ENCODE measurements at regions not wholly inside any gene's neighbourhood (a gene's known extent, or its start where the extent isn't known, plus 50 kb on each side); places are given as distances from the start of the nearest gene placed in this dataset.

- TF ChIP-seq CTCF (conservative IDR thresholded peaks at IDR 0.05 in 1 of 2, IDR thresholded peaks at IDR 0.05 in 1 of 2; ENCODE audit: extremely low read depth in 1 of 2, insufficient read depth in 1 of 2, low read depth in 1 of 2, low read length in 2 of 2) (no peak), EZH2 (IDR thresholded peaks at IDR 0.05; ENCODE audit: borderline replicate concordance, low read length) (no peak)
Observed at GRCh38 chr7:153030976-153031375, 271.4 kb downstream of the ACTR3B start.
